B cell (primary cell): ENCODE measurements at regions not wholly inside any gene's neighbourhood (a gene's known extent, or its start where the extent isn't known, plus 50 kb on each side); places are given as distances from the start of the nearest gene placed in this dataset.

ENCODE experiments used
- EZH2 ChIP-seq: IDR thresholded peaks from 2 replicates; pipeline ENCODE4 v1.6.1; 2012; ENCODE audit warnings: borderline replicate concordance, low read depth, mild to moderate bottlenecking, moderate library complexity, low read length; ENCODE audit not compliant: insufficient read depth, poor library complexity, severe bottlenecking
- TF ChIP-seq, protein P1 (sequence below): fragments of 200-600 bp; IDR thresholded peaks from one replicate; pipeline ENCODE4 v1.8.0; 2022; ENCODE audit warnings: antibody characterized with exemption, mild to moderate bottlenecking

DNA sequence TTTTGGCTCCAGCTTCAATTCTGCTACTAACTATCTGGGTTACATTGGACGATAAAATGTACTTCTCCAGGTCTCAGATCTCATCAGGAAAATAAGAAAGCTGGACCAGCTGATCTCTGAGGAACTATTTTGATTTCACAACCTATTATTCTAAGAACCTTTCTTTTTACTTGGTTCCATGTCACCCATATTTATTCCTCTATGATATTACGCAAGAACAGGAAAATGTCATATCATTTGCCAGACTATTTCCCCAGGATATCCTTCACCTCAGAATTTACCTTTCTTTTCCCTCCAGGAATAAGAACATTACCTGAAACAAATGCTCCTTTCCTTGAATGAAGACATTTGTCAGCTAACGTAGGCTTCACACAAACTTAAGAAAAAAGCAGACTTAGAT is 387.5 kb upstream of the RAG2 start:
- TF ChIP-seq, protein P1, sequence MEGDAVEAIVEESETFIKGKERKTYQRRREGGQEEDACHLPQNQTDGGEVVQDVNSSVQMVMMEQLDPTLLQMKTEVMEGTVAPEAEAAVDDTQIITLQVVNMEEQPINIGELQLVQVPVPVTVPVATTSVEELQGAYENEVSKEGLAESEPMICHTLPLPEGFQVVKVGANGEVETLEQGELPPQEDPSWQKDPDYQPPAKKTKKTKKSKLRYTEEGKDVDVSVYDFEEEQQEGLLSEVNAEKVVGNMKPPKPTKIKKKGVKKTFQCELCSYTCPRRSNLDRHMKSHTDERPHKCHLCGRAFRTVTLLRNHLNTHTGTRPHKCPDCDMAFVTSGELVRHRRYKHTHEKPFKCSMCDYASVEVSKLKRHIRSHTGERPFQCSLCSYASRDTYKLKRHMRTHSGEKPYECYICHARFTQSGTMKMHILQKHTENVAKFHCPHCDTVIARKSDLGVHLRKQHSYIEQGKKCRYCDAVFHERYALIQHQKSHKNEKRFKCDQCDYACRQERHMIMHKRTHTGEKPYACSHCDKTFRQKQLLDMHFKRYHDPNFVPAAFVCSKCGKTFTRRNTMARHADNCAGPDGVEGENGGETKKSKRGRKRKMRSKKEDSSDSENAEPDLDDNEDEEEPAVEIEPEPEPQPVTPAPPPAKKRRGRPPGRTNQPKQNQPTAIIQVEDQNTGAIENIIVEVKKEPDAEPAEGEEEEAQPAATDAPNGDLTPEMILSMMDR, result no peak
- TF ChIP-seq EZH2, result no peak
